GM12878 (cell line): ENCODE measurements at regions not wholly inside any gene's neighbourhood (a gene's known extent, or its start where the extent isn't known, plus 50 kb on each side); places are given as distances from the start of the nearest gene placed in this dataset.

Experiments
- BACH1 ChIP-seq: fragments of 450-650 bp; IDR thresholded peaks from 2 replicates; pipeline ENCODE4 v1.6.1; 2017; ENCODE audit warnings: mild to moderate bottlenecking, borderline replicate concordance
- BHLHE40 ChIP-seq, 2 experiments: fragments of 450-650 bp in 1 of 2; IDR thresholded peaks; 2 replicates each; pipeline ENCODE4 v1.6.1; 2011 to 2017; ENCODE audit warnings: low read depth in 2 of 2, borderline replicate concordance in 1 of 2, improper control_type of control experiment in 1 of 2, low read length in 1 of 2, mild to moderate bottlenecking in 1 of 2
- CBX3 ChIP-seq: fragments of 200-600 bp; sonication (generic); IDR thresholded peaks from 2 replicates; pipeline ENCODE4 v1.6.1; 2016; ENCODE audit warnings: low read depth, borderline replicate concordance
- CREB1 ChIP-seq: IDR thresholded peaks from 2 replicates; pipeline ENCODE4 v1.6.1; 2012; ENCODE audit warnings: low read depth, mild to moderate bottlenecking, inconsistent platforms
- CTCF ChIP-seq, 3 experiments: IDR thresholded peaks in 2 of 3; conservative IDR thresholded peaks in 1 of 3; 2 replicates each; pipeline ENCODE4 v1.5.1; 2011; ENCODE audit warnings: low read depth in 3 of 3, low read length in 3 of 3, mild to moderate bottlenecking in 3 of 3, control low read depth in 2 of 3, moderate library complexity in 2 of 3, inconsistent platforms in 1 of 3, mixed read lengths in 1 of 3; ENCODE audit not compliant: control insufficient read depth in 2 of 3, insufficient read depth in 1 of 3; ENCODE audit errors: extremely low read depth in 1 of 3
- EGR1 ChIP-seq, 2 experiments: IDR thresholded peaks; 1 replicate in 1 of 2; 2 replicates in 1 of 2; pipeline ENCODE4 v1.6.1; 2011 to 2012; ENCODE audit warnings: low read depth in 2 of 2, low read length in 2 of 2, borderline replicate concordance in 1 of 2, mild to moderate bottlenecking in 1 of 2, moderate library complexity in 1 of 2
- EP300 ChIP-seq, 2 experiments: fragments of 150-350 bp in 1 of 2; IDR thresholded peaks; 2 replicates each; pipeline ENCODE4 v1.6.1; 2011 to 2012; ENCODE audit warnings: low read depth in 2 of 2, low read length in 2 of 2, borderline replicate concordance in 1 of 2, improper control_type of control experiment in 1 of 2, inconsistent platforms in 1 of 2; ENCODE audit not compliant: control insufficient read depth in 1 of 2
- FOXK2 ChIP-seq: fragments of 450-650 bp; IDR thresholded peaks from 2 replicates; pipeline ENCODE4 v1.6.1; 2017; ENCODE audit warnings: mild to moderate bottlenecking, moderate library complexity
- FOXM1 ChIP-seq: IDR thresholded peaks from 2 replicates; pipeline ENCODE4 v1.6.1; 2012; ENCODE audit warnings: low read depth, mild to moderate bottlenecking, inconsistent platforms, low read length, moderate library complexity
- HSF1 ChIP-seq: fragments of 150-350 bp; IDR thresholded peaks from 2 replicates; pipeline ENCODE4 v1.6.1; 2014; ENCODE audit warnings: mild to moderate bottlenecking, low read depth, low read length
- MYB ChIP-seq: fragments of 150-350 bp; IDR thresholded peaks from 2 replicates; pipeline ENCODE4 v1.6.1; 2014; ENCODE audit warnings: mild to moderate bottlenecking, low read depth, low read length, borderline replicate concordance
- NFXL1 ChIP-seq: fragments of 450-650 bp; IDR thresholded peaks from 2 replicates; pipeline ENCODE4 v1.6.1; 2017; ENCODE audit warnings: antibody characterized with exemption, mild to moderate bottlenecking, borderline replicate concordance
- NFYB ChIP-seq: IDR thresholded peaks from 2 replicates; pipeline ENCODE4 v1.6.1; 2011; ENCODE audit warnings: low read depth, mild to moderate bottlenecking, low read length, improper control_type of control experiment, moderate library complexity; ENCODE audit not compliant: insufficient read depth
- NRF1 ChIP-seq: conservative IDR thresholded peaks from 2 replicates; pipeline ENCODE4 v1.6.1; 2011; ENCODE audit warnings: mild to moderate bottlenecking, low read depth, low read length, improper control_type of control experiment
- PKNOX1 ChIP-seq: fragments of 450-650 bp; IDR thresholded peaks from 2 replicates; pipeline ENCODE4 v1.6.1; 2016; ENCODE audit warnings: mild to moderate bottlenecking
- POLR2AphosphoS5 ChIP-seq: IDR thresholded peaks from 2 replicates; pipeline ENCODE4 v1.6.1; 2011; ENCODE audit warnings: mild to moderate bottlenecking, low read length, inconsistent platforms
- RAD21 ChIP-seq: IDR thresholded peaks from 2 replicates; pipeline ENCODE4 v1.6.1; 2011; ENCODE audit warnings: mild to moderate bottlenecking, low read depth, low read length, moderate library complexity; ENCODE audit not compliant: insufficient read depth
- SREBF2 ChIP-seq: IDR thresholded peaks from 2 replicates; pipeline ENCODE4 v1.6.1; 2012; ENCODE audit warnings: mild to moderate bottlenecking, low read length
- ZSCAN29 ChIP-seq: fragments of 450-650 bp; IDR thresholded peaks from 2 replicates; pipeline ENCODE4 v1.6.1; 2017; ENCODE audit warnings: mild to moderate bottlenecking, moderate library complexity
- TF ChIP-seq, protein P1 (sequence below): IDR thresholded peaks from 2 replicates; pipeline ENCODE4 v1.6.1; 2012; ENCODE audit warnings: low read length, inconsistent platforms
- TF ChIP-seq, protein P2 (sequence below): IDR thresholded peaks from 2 replicates; pipeline ENCODE4 v1.6.1; 2011; ENCODE audit warnings: mild to moderate bottlenecking, low read depth, low read length, moderate library complexity; ENCODE audit not compliant: insufficient replicate concordance

GRCh38 chr2:189952536-189953109 is 109.9 kb downstream of the MSTN start (continued):
- TF ChIP-seq, protein P1, sequence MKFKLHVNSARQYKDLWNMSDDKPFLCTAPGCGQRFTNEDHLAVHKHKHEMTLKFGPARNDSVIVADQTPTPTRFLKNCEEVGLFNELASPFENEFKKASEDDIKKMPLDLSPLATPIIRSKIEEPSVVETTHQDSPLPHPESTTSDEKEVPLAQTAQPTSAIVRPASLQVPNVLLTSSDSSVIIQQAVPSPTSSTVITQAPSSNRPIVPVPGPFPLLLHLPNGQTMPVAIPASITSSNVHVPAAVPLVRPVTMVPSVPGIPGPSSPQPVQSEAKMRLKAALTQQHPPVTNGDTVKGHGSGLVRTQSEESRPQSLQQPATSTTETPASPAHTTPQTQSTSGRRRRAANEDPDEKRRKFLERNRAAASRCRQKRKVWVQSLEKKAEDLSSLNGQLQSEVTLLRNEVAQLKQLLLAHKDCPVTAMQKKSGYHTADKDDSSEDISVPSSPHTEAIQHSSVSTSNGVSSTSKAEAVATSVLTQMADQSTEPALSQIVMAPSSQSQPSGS = peak; percentile 90
- TF ChIP-seq NFXL1 (no peak), EP300 (IDR thresholded peaks at IDR 0.05; ENCODE audit: borderline replicate concordance in 1 of 2, control insufficient read depth in 1 of 2, low read depth in 2 of 2, low read length in 2 of 2) (peak; percentile 91 to 93), CTCF (IDR thresholded peaks at IDR 0.05 in 2 of 3, conservative IDR thresholded peaks at IDR 0.05 in 1 of 3; ENCODE audit: control insufficient read depth in 2 of 3, extremely low read depth in 1 of 3, insufficient read depth in 1 of 3, low read depth in 3 of 3, low read length in 3 of 3) (no peak), BHLHE40 (IDR thresholded peaks at IDR 0.05; ENCODE audit: borderline replicate concordance in 1 of 2, low read depth in 2 of 2, low read length in 1 of 2) (no peak), MYB (peak; percentile 61; the same call in 1 of the 2 replicates), FOXM1 (peak; percentile 84; the same call in 1 of the 2 replicates), NRF1 (no peak), RAD21 (no peak), ZSCAN29 (no peak), POLR2AphosphoS5 (no peak), PKNOX1 (0 out of 2 replicates have a peak, but pooled peaks have one; percentile 25), CBX3 (no peak), FOXK2 (no peak), CREB1 (0 out of 2 replicates have a peak, but pooled peaks have one; percentile 8), NFYB (no peak), HSF1 (no peak), BACH1 (peak; percentile 84; the same call in 1 of the 2 replicates), SREBF2 (no peak), EGR1 (IDR thresholded peaks at IDR 0.05; ENCODE audit: borderline replicate concordance in 1 of 2, low read depth in 2 of 2, low read length in 2 of 2) (no peak)
- TF ChIP-seq, protein P2, sequence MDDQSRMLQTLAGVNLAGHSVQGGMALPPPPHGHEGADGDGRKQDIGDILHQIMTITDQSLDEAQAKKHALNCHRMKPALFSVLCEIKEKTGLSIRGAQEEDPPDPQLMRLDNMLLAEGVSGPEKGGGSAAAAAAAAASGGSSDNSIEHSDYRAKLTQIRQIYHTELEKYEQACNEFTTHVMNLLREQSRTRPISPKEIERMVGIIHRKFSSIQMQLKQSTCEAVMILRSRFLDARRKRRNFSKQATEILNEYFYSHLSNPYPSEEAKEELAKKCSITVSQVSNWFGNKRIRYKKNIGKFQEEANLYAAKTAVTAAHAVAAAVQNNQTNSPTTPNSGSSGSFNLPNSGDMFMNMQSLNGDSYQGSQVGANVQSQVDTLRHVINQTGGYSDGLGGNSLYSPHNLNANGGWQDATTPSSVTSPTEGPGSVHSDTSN = no peak
